Dedifferentiated amniotic fluid mesenchymal stem cell (primary cell): ENCODE measurements at regions not wholly inside any gene's neighbourhood (a gene's known extent, or its start where the extent isn't known, plus 50 kb on each side); places are given as distances from the start of the nearest gene placed in this dataset.

Experiments used
- DNase-seq: peaks from one replicate; pipeline ENCODE4 v3.0.0-alpha.2; 2016; ENCODE audit errors: extremely low spot score

DNA sequence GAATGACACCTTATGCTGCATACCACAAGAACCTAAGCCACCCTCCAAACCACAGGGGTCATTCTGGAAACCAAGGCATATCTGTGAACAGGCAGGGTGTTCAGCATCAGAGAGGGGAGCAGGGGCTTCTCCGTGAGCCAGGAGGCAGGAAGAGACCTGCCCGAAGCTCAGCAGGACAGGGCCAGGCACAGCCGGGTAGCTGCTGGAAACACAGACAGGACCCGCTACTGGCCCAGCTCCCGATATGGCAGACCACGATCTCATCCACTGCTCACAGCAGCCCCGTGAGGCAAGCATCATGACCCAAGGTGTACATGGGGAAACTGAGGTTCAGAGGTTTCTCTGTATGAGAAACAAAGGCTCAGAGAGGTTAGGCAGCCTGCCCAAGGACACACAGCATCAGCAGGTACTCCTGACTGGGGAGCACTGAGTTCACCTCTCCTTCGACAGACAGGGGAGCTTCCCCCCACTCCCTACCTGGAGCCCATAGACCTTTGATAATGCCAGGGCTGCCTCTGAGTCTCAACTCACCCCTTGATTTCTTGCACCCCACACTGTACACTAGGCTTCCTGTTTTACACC lies 317.7 kb downstream of the MATN1 start:
- no peak for DNase-seq

DNA sequence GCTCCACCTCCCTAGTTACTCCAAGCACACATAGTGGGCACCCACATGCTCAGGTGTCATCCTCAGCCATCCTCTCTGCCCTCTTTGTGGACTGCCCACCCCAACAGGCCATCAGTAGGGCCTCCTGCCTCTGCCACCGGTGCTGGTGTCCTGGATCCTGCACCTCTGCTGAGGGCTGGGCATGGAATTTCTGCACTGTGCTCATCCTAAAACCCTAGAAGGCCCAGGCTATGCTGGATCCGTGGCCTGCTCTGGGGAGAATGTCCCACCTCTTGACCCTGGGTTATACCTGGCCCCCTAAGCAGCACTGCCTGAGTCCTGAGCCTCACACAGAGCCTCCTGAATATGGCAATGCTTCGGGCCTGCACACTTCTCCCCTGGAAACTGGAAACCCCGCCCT lies 318.3 kb downstream of the MATN1 start:
- DNase-seq: no peak

DNA sequence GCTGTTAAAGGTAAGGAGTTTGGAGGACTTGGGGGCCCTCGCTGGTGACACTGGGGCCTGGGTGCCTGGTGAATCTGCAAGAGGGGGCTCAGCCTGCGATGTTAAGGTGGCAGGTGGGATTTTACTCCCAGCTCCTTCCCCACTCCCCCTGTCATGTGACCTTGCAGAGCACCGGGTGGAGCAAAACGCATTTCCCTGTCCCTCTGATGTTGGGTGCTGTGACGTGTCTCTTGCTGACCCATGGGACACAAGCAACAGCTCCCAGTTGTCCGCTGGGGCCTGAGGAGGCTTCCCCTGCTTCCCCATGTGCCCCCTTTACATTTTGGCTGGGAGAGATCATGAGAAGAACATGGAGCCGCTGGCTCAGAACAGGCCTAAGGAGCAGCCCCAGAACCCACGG lies 319.0 kb downstream of the MATN1 start:
- no peak for DNase-seq

DNA sequence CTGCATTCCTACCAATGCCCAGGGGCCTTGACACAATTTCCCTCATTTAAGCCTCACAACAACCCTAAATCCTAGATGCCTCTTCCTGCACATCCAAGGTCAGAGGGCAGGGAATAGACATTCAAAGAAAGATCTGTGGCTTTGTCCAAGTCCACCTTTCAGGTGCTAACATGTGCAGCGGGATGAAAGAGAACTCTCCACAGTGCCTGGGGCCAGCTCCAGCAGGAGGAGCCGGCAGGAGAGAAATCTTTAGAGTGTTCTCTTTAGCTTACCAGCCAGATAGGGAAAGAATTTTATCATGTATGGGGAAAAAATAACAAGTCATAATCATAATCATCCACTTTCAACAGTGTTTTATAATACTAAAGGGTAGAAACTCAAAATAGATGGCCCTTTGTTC lies 319.7 kb downstream of the MATN1 start:
- no peak for DNase-seq

DNA sequence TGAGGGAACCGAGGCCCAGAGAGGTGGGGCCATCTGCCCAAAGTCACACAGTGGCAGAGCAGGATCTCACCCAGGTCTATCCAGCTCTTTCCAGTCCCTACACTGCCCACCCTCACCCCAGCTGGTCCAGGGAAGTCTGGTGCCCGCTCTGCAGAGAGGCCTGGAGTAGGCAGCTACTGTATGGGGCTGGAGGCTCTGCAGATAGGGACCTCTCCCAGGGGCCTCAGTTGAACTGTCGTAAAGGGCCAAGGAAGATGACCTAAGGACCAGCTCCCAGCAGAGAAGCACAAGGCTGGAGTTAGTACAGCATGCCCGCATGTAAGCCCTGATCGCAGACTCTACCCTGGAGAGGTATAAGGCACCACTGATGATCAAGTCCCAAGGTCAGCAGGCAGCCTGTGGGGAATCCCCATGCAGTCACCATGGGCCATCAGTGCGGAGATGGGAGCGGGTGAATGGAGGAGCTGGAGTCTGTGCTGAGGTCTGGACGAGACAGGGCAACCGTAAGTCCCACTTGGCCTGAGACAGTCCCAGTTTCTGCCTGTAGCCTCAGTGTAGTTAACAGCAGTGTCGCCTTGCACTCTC lies 320.2 kb downstream of the MATN1 start:
- DNase-seq: no peak

DNA sequence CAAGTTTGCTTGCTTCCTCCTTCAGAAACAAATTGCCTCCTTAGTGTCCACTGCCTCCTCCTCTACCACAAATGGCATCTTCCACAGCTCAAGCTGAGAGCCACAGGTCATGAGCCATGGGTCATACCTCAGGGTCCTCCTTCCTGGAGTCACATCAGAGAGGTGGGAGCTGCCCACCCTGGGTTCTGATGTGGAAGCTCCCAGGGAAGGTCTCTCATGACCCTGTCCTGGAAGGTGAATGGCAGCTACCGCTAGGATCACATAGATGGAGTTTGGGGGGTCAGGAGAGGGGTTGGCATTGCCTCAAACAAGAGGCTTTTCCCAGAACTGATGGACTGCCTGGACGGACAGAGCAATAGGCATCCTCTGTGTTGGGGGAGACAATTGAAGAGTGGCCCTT lies 321.4 kb downstream of the MATN1 start:
- DNase-seq: no peak

DNA sequence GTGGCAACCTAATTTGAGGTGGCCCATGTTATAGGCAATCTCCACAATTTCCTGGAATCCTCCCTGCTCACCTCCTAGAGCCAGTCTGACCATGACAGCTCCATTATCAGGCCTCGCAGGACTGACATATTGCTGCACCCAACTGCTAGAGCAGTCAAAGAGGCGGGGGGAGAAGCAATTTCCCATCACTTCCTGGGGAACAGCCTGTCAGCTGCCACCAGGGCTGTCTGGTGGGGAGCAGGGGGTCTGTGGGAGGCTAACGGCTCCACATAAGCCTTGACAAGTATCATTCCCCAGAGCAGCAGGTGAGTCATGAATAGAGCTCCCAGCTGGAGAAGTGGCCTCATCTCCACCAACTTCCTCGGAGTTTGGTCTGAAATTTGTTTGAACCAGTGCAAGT lies 322.9 kb downstream of the MATN1 start:
- no peak for DNase-seq

DNA sequence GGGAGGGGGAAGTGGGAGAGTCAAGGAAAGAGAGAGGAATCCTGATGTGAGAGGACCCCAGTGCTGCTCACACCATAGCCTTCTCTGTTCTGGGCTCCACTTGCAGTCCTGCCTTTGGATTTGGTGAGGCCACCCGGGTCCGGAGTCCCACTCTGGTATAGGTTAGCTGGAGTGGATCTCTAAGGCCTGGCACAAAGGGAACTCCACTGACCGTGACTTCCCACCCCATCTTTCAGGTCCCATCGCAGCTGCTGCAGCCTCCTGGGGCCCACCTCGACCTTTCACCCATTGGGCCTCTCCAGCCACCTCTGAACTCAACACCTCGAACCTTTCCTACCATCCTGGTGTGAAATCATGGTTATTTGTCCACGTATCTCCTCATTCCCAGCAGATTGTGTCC lies 324.4 kb downstream of the MATN1 start:
- no peak for DNase-seq

DNA sequence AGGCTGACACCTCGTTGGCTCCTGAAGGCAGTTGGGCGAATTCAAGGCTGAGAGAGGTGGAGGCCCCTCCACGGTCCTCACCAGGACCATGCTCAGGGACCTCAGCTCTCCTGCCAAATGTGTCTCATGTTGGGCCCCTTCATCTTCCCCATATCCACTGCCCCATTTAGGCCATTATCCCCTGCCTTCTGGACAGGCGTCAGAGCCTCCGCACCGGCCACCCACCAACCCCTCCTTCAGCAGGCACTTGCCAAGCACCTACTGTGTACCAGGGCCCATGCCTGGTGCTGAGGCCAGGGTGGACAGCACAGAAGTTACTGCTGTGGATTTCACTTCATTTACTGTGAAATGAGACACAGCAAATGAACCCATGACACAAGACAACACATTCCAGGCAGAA lies 325.8 kb downstream of the MATN1 start:
- no peak for DNase-seq

DNA sequence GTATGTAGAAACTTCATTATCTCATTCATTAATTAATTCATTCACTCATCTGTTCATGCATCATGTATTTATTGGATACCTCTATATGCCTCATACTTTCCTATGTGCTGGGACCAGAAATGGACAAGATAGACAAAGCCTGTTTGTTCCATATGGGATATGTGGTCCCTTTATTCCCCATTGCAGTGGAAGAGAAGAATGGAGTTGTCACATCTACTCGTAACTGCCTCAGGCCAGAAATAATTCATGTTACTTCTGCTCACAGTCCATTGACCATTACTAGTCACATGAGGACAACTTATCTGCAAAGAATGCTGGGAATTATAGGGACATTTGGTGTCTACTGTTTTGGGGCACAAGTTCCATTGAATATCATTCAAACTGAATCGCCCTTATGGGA lies 327.8 kb downstream of the MATN1 start:
- DNase-seq: no peak

DNA sequence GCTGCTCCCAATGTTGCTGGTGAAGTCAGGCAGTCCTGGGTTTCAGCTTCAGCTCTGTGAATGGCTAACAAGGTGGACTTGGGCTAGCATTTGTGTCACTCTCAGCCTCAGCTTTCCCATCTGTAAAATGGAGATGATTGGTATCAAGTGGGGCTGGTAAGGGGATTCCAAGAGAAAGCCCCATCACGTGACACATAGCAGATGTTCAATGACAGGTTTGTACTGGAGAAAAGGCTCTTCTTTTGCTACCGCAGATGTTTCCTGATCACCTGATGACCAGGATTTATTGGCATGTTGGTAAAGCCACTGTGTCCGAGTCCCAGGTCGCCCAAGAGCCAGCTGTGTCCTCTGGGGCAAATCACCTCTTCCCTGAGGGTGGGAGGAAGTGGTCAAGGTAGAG lies 335.0 kb downstream of the MATN1 start:
- DNase-seq: no peak

DNA sequence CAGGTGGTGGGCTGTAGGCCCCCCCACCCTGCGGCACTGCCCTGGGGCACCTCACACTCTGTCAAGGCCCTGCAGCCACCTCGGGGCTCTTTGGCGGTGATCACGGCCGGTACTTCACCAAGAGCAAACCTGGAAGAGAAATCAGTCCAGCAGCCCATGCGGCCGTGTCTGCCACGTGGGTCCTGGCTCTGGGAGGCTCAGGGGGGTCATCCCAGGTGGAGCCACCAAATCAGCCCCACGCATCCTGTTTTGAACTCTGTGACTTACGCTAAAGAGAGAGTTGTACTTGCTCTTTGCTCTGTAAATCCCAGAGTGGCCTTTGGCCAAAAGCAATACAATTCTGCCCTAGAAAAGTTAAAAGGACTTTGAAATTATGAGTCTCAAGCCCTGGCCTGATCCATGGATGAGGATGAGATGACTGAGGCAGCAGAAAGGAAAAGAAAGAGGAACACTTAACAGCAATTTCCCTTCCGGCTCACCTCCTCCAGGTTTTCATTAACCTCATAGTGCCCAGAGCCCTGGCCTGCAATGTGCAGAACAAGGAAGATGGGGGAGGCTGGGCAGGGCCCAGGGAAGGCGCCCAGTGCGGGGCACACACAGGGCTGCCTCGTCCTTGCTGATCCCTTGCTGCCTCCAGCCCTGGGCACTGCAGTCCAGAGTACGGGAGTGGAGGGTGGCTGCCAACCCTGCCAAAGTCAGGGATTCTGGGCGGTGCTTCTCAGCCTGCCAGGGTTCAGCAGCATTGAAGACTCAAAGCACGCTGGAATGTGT lies 337.0 kb downstream of the MATN1 start:
- no peak for DNase-seq

DNA sequence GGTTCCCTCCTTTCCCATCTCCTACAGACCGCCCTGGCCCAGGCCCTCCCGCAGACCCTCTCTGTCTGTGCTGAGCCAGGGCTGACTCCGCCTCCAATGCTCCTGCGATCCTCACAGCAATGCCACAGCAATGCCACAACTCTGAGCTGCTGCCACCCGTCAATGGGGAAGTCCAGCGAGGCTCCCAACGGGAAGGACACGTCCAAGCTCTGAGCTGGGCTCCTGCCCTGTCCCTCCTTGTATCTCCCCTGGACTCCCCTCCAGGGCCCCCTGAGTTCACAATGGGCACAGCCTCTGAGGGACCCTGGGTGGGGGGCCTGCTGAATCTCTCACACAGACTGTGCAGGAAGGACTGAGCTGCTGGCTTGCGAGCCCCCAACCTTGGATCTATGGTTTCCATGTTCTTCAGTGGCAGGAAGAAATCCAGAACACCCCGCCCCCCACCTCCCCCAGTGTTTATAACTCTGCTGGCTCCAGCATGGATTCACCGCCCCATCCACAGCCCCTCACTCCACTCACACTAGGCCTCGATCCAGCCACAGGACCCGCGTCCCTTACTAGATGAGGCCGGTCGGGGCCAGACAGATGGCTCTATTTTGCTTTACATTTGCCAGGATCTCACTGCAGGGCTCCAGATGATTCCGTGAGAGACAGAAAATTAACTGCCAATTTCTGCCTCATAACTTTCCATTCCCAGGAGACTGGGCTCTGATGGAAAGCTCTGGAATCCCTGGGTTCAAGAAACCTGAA lies 338.0 kb downstream of the MATN1 start:
- DNase-seq: no peak

DNA sequence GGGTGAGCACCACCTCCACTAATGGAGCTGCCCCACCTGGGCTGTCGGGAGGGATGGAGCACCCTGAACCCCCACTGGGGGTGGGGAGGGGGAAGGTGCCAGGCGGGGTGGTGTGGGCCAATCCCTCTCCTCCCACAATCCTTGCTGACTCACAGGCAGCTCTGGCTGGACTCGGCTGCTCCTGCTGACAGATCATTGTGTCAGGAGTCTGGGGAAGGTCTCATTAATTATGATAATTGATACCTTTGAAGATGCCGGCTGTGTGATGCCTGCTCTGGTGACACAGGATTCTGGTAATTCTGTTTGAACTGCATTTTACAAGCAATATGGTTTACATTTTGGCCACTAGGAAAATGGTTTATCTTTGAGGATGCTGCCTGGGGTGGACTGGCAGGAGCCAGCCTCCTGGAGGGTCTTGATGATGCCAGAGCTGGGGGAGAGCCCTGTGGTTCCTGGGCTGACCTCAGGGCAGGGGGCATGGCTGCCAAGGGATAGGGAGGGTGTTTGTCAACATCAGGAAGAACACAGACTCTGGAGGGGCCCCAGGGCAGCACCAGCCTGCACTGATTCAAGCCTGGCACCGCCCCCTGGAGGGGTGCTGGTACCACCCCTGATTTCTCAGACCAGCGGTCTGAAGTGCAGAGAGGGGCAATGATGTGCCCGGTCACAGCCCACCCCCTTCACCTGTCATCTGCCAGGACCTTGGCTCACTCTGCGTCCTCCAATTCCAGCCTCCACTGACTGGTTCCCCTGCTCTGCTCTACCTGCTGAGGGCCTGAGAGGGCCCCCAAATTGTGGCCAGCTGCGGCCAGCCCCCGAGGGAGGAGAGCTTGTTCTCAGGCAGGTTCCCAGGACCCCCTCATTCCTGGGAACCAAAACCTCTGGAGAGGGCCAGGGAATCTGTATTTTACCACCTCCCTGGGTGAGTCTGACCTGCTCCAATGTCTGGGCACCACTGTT lies 338.8 kb downstream of the MATN1 start:
- DNase-seq: no peak

DNA sequence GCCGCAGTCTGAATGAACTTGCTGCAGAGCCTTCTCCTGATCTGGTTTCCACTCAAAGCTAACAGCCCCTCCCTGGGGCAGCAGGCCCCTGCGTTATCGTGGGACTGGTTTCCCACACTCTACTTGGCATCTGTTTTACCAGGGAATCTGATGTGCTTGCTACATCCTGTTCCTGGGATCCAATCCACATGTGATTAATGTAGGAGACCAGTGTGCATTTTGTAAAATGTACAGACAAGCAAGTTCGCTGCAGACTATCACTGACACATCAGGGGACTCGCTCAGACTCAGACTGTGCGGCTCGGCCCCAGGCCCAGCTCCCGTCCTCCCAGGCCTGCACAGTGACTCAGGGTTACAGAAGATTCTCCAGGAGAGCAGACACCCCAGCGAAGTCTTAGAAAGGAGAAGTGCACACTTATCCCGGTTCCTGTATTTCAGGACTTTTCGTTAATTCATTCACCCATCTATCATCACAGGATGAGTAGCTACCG lies 340.1 kb downstream of the MATN1 start:
- no peak for DNase-seq

DNA sequence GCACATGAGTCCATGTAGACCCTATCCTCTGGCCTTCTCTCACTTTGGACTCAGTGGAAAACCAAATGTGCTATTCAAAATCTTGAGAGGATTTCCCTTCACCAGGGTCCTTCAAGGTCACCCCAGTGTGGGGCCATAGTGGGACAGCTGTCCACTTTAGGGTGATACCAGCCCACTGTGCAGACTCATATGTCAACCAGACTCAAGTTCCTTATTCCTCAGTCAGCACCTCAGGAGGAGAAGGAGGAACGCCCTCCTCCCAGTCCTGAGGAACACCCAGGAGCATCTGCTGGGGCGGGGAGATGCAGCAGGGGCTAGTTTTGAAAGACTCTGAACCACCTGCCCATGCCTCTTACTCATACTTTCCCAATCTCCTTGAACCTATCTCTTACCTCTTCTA lies 340.9 kb downstream of the MATN1 start:
- DNase-seq: no peak

DNA sequence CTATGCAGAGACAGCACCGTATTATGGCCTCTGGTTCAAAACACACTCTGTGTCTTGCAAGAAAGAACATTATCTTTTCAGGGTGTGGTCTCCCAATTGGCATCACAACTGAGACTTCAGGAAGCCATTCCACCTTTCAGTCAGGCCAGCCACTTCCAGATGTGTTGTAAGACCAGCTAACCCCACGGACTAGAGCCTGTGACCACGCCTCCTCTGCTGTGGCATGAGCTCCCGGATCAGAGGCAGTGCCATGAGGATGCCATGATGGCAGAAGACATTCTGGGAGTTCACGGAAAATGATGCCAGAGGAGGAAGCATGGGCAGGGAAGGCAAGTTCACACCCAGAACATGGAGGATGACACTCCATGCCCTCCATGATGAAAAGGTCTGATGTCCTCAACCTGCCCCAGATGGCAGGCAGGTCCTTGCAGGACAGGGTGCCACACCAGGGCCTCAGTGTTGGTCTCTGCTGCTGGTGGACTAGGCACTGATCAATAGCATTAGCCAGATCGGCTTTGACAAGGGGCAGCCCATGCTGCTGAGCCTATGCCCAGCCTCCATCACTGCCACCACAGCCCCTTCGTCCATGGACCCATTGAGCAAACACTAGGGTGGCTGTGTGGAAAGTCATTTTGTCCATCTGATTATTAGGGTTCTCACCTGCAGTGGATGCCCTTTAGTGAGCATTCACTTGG lies 341.6 kb downstream of the MATN1 start:
- no peak for DNase-seq

DNA sequence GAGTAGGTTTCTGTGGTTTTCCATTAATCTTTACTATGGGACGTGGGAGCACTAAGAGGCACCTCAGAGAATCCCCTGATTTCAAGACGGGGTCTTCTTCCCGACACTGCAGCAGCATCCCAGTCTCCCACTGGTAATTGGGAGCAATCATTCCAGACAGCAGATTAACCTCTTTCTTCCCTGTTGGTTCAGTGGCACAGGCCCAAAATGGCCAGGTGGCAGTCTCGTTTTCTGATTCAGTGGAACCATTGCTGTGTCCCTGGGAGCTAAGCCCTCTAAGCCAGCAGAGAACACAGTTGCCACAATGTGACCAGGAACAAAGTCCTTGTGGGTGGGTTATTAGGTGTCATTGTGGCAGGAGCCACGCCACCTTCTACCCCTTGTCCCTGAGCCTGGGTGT lies 342.1 kb downstream of the MATN1 start:
- DNase-seq: no peak

DNA sequence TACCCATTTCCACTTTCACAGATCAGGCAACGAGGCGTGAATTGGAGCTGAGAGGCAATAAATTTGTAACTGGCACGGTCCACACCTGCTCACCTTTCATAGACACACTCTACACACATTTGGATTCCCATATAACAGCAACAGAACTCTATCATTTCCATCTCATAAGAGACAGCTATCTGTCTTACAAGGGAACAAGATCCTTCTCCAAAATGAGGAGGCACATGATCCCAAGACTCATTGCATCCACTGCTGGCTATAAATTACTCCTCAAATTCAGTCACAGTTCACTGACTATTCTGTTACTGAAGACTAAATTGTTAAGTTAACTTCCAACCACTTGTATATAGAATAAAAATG lies 342.8 kb downstream of the MATN1 start:
- DNase-seq: no peak

DNA sequence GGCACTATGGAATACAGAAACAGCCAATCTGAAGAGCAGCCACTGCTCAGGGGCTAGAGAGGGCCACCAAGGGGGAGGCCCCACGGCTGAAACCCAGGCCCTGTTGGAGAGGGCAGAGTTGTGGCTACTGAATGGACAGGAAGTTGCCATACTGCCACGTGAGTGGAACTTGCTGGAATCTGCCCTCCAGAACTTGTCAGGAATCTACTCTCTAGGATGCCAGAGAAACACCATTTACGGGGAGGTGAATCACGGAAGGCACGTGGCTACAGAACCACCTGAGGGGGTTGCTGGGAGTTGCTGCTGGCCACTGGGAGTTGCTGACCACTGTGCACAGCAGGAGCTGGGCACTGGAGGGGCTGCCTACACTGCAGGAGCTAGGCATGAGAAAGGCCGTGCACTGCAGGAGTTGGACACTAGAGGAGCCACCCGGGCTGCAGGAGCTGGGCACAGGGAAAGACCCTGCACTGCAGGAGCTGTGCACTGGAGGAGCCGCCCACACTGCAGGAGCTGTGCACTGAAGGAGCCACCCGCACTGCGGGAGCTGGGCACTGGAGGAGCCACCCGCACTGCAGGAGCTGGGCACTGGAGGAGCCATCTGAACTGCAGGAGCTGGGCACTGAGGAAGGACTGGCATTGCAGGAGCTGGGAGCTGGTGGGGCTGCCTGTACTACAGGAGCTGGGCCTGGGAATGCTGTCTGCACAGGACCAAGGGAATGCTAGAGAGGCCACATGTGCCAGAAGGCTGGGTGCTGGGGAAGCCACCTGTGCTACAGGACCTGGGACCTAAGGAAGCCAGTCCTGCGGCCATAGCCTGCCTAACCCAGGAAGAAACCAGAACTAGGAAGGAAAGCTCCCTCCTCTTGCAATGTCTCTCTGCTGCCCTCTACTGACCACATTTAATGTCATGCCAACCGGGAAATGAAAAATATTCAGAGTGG lies 343.4 kb downstream of the MATN1 start:
- DNase-seq: peak; percentile 75
